IPS-20b (cell line): ENCODE measurements at regions not wholly inside any gene's neighbourhood (a gene's known extent, or its start where the extent isn't known, plus 50 kb on each side); places are given as distances from the start of the nearest gene placed in this dataset.

Source experiments
- H3K27ac ChIP-seq: one replicate; pipeline ENCODE4 v1.5.1; 2013; ENCODE audit warnings: low read length
- H3K27me3 ChIP-seq: 2 replicates; pipeline ENCODE4 v1.6.1; 2013; ENCODE audit warnings: mild to moderate bottlenecking, low read length, inconsistent platforms; ENCODE audit not compliant: insufficient read depth
- H3K36me3 ChIP-seq: 2 replicates; pipeline ENCODE4 v1.6.1; 2013; ENCODE audit warnings: low read depth, mild to moderate bottlenecking, inconsistent platforms, low read length, moderate library complexity; ENCODE audit not compliant: insufficient read depth
- H3K4me1 ChIP-seq: 2 replicates; pipeline ENCODE4 v1.6.1; 2013; ENCODE audit warnings: mild to moderate bottlenecking, control low read depth, inconsistent platforms, low read length, moderate library complexity; ENCODE audit not compliant: insufficient read depth
- H3K4me3 ChIP-seq: 2 replicates; pipeline ENCODE4 v1.5.1; 2013; ENCODE audit warnings: mild to moderate bottlenecking, low read length, inconsistent platforms
- H3K9ac ChIP-seq: 2 replicates; pipeline ENCODE4 v1.6.1; 2013; ENCODE audit warnings: low read depth, mild to moderate bottlenecking, inconsistent platforms, low read length, moderate library complexity
- H3K9me3 ChIP-seq: 2 replicates; pipeline ENCODE4 v1.6.1; 2013; ENCODE audit warnings: mild to moderate bottlenecking, low read depth, low read length, inconsistent platforms; ENCODE audit not compliant: insufficient read depth

- no peak overlapping the region for H3K27ac ChIP-seq
- no peak overlapping the region for H3K9ac ChIP-seq
- H3K36me3 ChIP-seq: no peaks in the 10 kb centered on the region
- H3K9me3 ChIP-seq: no peaks in the 10 kb centered on the region
- H3K27me3 ChIP-seq: peaks cover 5% of the 10 kb centered on the region; the same call in 1 of the 2 replicates
- no peak overlapping the region for H3K4me3 ChIP-seq
- peaks cover 15% of the 10 kb centered on the region for H3K4me1 ChIP-seq
Measured at GRCh38 chr2:16250056-16250425, 309.7 kb downstream of the MYCN start.

- Histone ChIP-seq H3K4me3 (no peak overlapping the region; the same call in 1 of the 2 replicates), H3K27ac (no peak overlapping the region), H3K9me3 (no peaks in the 10 kb centered on the region), H3K4me1 (peaks cover 15% of the 10 kb centered on the region), H3K27me3 (peaks cover 5% of the 10 kb centered on the region; the same call in 1 of the 2 replicates), H3K9ac (no peak overlapping the region), H3K36me3 (no peaks in the 10 kb centered on the region)
Measured at GRCh38 chr2:16249246-16250055, 309.1 kb downstream of the MYCN start.

- Histone ChIP-seq H3K4me3 (no peak overlapping the region; the same call in 1 of the 2 replicates), H3K36me3 (no peaks in the 10 kb centered on the region), H3K4me1 (peaks cover 15% of the 10 kb centered on the region), H3K27me3 (peaks cover 5% of the 10 kb centered on the region; the same call in 1 of the 2 replicates), H3K9me3 (no peaks in the 10 kb centered on the region), H3K9ac (no peak overlapping the region), H3K27ac (no peak overlapping the region)
Measured at GRCh38 chr2:16248571-16249105, 308.3 kb downstream of the MYCN start.

- Histone ChIP-seq H3K27ac (no peak overlapping the region), H3K27me3 (peaks cover 5% of the 10 kb centered on the region; the same call in 1 of the 2 replicates), H3K4me3 (no peak overlapping the region), H3K4me1 (peaks cover 15% of the 10 kb centered on the region), H3K36me3 (no peaks in the 10 kb centered on the region), H3K9ac (no peak overlapping the region), H3K9me3 (no peaks in the 10 kb centered on the region)
Measured at GRCh38 chr2:16247326-16248122, 307.2 kb downstream of the MYCN start.

GRCh38 chr2:16246911-16247310 is 306.6 kb downstream of the MYCN start:
- no peak overlapping the region for H3K4me3 ChIP-seq
- H3K9me3 ChIP-seq: no peaks in the 10 kb centered on the region
- H3K4me1 ChIP-seq: peaks cover 15% of the 10 kb centered on the region
- peaks cover 5% of the 10 kb centered on the region; the same call in 1 of the 2 replicates for H3K27me3 ChIP-seq
- H3K9ac ChIP-seq: no peak overlapping the region
- no peaks in the 10 kb centered on the region for H3K36me3 ChIP-seq
- no peak overlapping the region for H3K27ac ChIP-seq

GRCh38 chr2:16246281-16246850 is 306.0 kb downstream of the MYCN start:
- H3K9ac ChIP-seq: no peak overlapping the region
- H3K9me3 ChIP-seq: no peaks in the 10 kb centered on the region
- H3K36me3 ChIP-seq: no peaks in the 10 kb centered on the region
- no peak overlapping the region for H3K27ac ChIP-seq
- H3K4me3 ChIP-seq: no peak overlapping the region
- peaks cover 15% of the 10 kb centered on the region for H3K4me1 ChIP-seq
- H3K27me3 ChIP-seq: peaks cover 5% of the 10 kb centered on the region; the same call in 1 of the 2 replicates

- Histone ChIP-seq H3K9me3 (no peaks in the 10 kb centered on the region), H3K27me3 (peaks cover 5% of the 10 kb centered on the region; the same call in 1 of the 2 replicates), H3K27ac (no peak overlapping the region), H3K4me1 (peaks cover 15% of the 10 kb centered on the region), H3K36me3 (no peaks in the 10 kb centered on the region), H3K9ac (no peak overlapping the region), H3K4me3 (no peak overlapping the region)
Measured at GRCh38 chr2:16245481-16246054, 305.2 kb downstream of the MYCN start.

- Histone ChIP-seq H3K9ac (no peak overlapping the region), H3K4me1 (peaks cover 14% of the 10 kb centered on the region), H3K36me3 (no peaks in the 10 kb centered on the region), H3K4me3 (no peak overlapping the region), H3K9me3 (no peaks in the 10 kb centered on the region), H3K27ac (no peak overlapping the region), H3K27me3 (peaks cover 5% of the 10 kb centered on the region; the same call in 1 of the 2 replicates)
Measured at GRCh38 chr2:16244966-16245320, 304.6 kb downstream of the MYCN start.

- H3K27me3 ChIP-seq: peaks cover 5% of the 10 kb centered on the region; the same call in 1 of the 2 replicates
- no peaks in the 10 kb centered on the region for H3K9me3 ChIP-seq
- no peaks in the 10 kb centered on the region for H3K36me3 ChIP-seq
- H3K4me1 ChIP-seq: peaks cover 8% of the 10 kb centered on the region
- no peak overlapping the region for H3K27ac ChIP-seq
- H3K4me3 ChIP-seq: no peak overlapping the region
- no peak overlapping the region for H3K9ac ChIP-seq
Measured at GRCh38 chr2:16244153-16244965, 304.0 kb downstream of the MYCN start.

- Histone ChIP-seq H3K9me3 (no peaks in the 10 kb centered on the region), H3K36me3 (no peaks in the 10 kb centered on the region), H3K27ac (no peak overlapping the region), H3K4me3 (no peak overlapping the region), H3K9ac (no peak overlapping the region), H3K4me1 (no peaks in the 10 kb centered on the region), H3K27me3 (no peaks in the 10 kb centered on the region; the same call in 1 of the 2 replicates)
Measured at GRCh38 chr2:16243411-16243996, 303.2 kb downstream of the MYCN start.
